Fibroblast of lung (primary cell): ENCODE measurements at regions not wholly inside any gene's neighbourhood (a gene's known extent, or its start where the extent isn't known, plus 50 kb on each side); places are given as distances from the start of the nearest gene placed in this dataset.
"Not testable (repeated sequence)": the region's sequence is repeated elsewhere in the genome, so short reads cannot be mapped to it uniquely, and the experiment has no call there.

Source experiments
- DNase-seq, 2 donors: peaks; one replicate each; pipeline versions ENCODE4 v3.0.0 to v3.0.0-alpha.2; 2010; ENCODE audit warnings: low read depth in 2 of 2
- H2AFZ ChIP-seq: 2 replicates; pipeline ENCODE4 v1.5.1; 2012; ENCODE audit warnings: low read length, control low read depth, inconsistent platforms
- H3K27ac ChIP-seq: 2 replicates; pipeline ENCODE4 v1.5.1; 2011; ENCODE audit warnings: low read length, control low read depth; ENCODE audit not compliant: insufficient read depth
- H3K27me3 ChIP-seq: 2 replicates; pipeline ENCODE4 v1.5.1; 2011; ENCODE audit warnings: mild to moderate bottlenecking, low read length; ENCODE audit not compliant: control insufficient read depth, insufficient read depth
- H3K36me3 ChIP-seq: 2 replicates; pipeline ENCODE4 v1.5.1; 2011; ENCODE audit warnings: low read length; ENCODE audit not compliant: control insufficient read depth, insufficient read depth
- H3K4me1 ChIP-seq: 2 replicates; pipeline ENCODE4 v1.5.1; 2011; ENCODE audit warnings: low read length; ENCODE audit not compliant: control insufficient read depth, insufficient read depth; ENCODE audit errors: extremely low read depth
- H3K4me2 ChIP-seq: 2 replicates; pipeline ENCODE4 v1.5.1; 2011; ENCODE audit warnings: low read length, control low read depth; ENCODE audit not compliant: insufficient read depth; ENCODE audit errors: extremely low read depth
- H3K4me3 ChIP-seq, 4 experiments: fragments of 200-600 bp in 1 of 4; sonication (generic) in 1 of 4; replicated peaks in 1 of 4; 2 replicates each; pipeline ENCODE4 v1.5.1; 2011 to 2016; ENCODE audit warnings: low read length in 4 of 4, low read depth in 3 of 4, mild to moderate bottlenecking in 3 of 4, control low read depth in 2 of 4, inconsistent platforms in 1 of 4, mixed read lengths in 1 of 4; ENCODE audit not compliant: insufficient read depth in 1 of 4; ENCODE audit errors: control extremely low read depth in 1 of 4
- H3K79me2 ChIP-seq: 2 replicates; pipeline ENCODE4 v1.5.1; 2012; ENCODE audit warnings: mild to moderate bottlenecking, low read length, inconsistent platforms; ENCODE audit not compliant: control insufficient read depth, insufficient read depth
- H3K9ac ChIP-seq: 2 replicates; pipeline ENCODE4 v1.5.1; 2011; ENCODE audit warnings: mild to moderate bottlenecking, low read length, control low read depth; ENCODE audit not compliant: insufficient read depth
- H3K9me3 ChIP-seq: 2 replicates; pipeline ENCODE4 v1.5.1; 2012; ENCODE audit warnings: low read depth, low read length; ENCODE audit not compliant: control insufficient read depth, insufficient read depth
- H4K20me1 ChIP-seq: 2 replicates; pipeline ENCODE4 v1.5.1; 2011; ENCODE audit warnings: low read length; ENCODE audit not compliant: control insufficient read depth, insufficient read depth; ENCODE audit errors: extremely low read depth
- CTCF ChIP-seq, 2 donors: IDR thresholded peaks in 1 of 2; conservative IDR thresholded peaks in 1 of 2; 1 replicate in 1 of 2; 2 replicates in 1 of 2; pipeline ENCODE4 v1.5.1; 2011 to 2012; ENCODE audit warnings: low read length in 2 of 2, control low read depth in 1 of 2, inconsistent platforms in 1 of 2, low read depth in 1 of 2, mild to moderate bottlenecking in 1 of 2
- EZH2 ChIP-seq: IDR thresholded peaks from 2 replicates; pipeline ENCODE4 v1.5.1; 2012; ENCODE audit warnings: low read length, control low read depth, mild to moderate bottlenecking; ENCODE audit errors: missing control alignments

GRCh38 chr1:30551603-30552002 is 171.8 kb downstream of the MATN1 start:
- H3K79me2 ChIP-seq: no peaks in the 10 kb centered on the region
- H3K4me1 ChIP-seq: no peaks in the 10 kb centered on the region
- TF ChIP-seq CTCF (conservative IDR thresholded peaks at IDR 0.05 in 1 of 2, IDR thresholded peaks at IDR 0.05 in 1 of 2; ENCODE audit: low read depth in 1 of 2, low read length in 2 of 2): no peak
- no peak for TF ChIP-seq EZH2
- no peaks in the 10 kb centered on the region for H4K20me1 ChIP-seq
- DNase-seq: no peak
- no peak overlapping the region for H3K9ac ChIP-seq
- no peaks in the 10 kb centered on the region for H3K36me3 ChIP-seq
- H3K4me3 ChIP-seq: no peak overlapping the region
- no peak overlapping the region for H2AFZ ChIP-seq
- no peaks in the 10 kb centered on the region for H3K27me3 ChIP-seq
- no peak overlapping the region for H3K4me2 ChIP-seq
- H3K9me3 ChIP-seq: no peaks in the 10 kb centered on the region
- no peak overlapping the region for H3K27ac ChIP-seq

GRCh38 chr1:30550365-30551220 is 172.8 kb downstream of the MATN1 start:
- no peak overlapping the region for H3K4me3 ChIP-seq
- H3K4me1 ChIP-seq: no peaks in the 10 kb centered on the region
- H3K9me3 ChIP-seq: no peaks in the 10 kb centered on the region
- no peak overlapping the region for H3K27ac ChIP-seq
- H3K79me2 ChIP-seq: no peaks in the 10 kb centered on the region
- no peaks in the 10 kb centered on the region for H4K20me1 ChIP-seq
- no peak overlapping the region for H3K9ac ChIP-seq
- H3K4me2 ChIP-seq: no peak overlapping the region
- TF ChIP-seq CTCF (conservative IDR thresholded peaks at IDR 0.05 in 1 of 2, IDR thresholded peaks at IDR 0.05 in 1 of 2; ENCODE audit: low read depth in 1 of 2, low read length in 2 of 2) (no peak), EZH2 (no peak)
- no peaks in the 10 kb centered on the region for H3K27me3 ChIP-seq
- H2AFZ ChIP-seq: no peak overlapping the region
- no peaks in the 10 kb centered on the region for H3K36me3 ChIP-seq
- no peak for DNase-seq

- H3K4me3 ChIP-seq: not testable (repeated sequence)
Measured at GRCh38 chr1:30549872-30550271, 173.5 kb downstream of the MATN1 start.

More at GRCh38 chr1:30549872-30550271, 173.5 kb downstream of the MATN1 start:
- H4K20me1 ChIP-seq, H3K27me3 ChIP-seq, H3K4me2 ChIP-seq, DNase-seq, H3K9me3 ChIP-seq, H3K4me1 ChIP-seq, H3K9ac ChIP-seq, H3K36me3 ChIP-seq, H3K79me2 ChIP-seq, H3K27ac ChIP-seq, H2AFZ ChIP-seq: not testable (repeated sequence)
